ENCODE measurements at regions not wholly inside any gene's neighbourhood (a gene's known extent, or its start where the extent isn't known, plus 50 kb on each side); places are given as distances from the start of the nearest gene placed in this dataset.
"Not testable (repeated sequence)": the region's sequence is repeated elsewhere in the genome, so short reads cannot be mapped to it uniquely, and the experiment has no call there.

DNA sequence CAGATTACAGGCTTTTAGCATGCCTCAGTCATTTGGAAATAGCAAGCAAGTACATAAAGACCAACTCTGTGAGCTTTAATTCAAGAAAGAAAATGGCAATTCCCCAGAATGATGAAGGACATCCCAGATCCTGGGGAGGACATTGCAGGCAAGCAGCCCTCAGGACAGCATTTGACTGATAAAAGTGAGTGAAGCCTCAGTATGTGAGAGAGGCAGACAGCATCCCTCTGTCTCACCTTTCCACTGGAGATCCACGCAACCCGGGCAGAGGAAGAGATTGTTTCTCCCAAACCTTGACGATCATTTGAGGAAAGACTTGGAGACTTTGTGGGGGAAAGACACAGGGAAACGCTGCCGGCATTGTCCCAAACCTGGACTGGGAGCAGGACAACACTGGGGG, 128.0 kb upstream of the PABPC3 start:
- TF ChIP-seq, protein P1, sequence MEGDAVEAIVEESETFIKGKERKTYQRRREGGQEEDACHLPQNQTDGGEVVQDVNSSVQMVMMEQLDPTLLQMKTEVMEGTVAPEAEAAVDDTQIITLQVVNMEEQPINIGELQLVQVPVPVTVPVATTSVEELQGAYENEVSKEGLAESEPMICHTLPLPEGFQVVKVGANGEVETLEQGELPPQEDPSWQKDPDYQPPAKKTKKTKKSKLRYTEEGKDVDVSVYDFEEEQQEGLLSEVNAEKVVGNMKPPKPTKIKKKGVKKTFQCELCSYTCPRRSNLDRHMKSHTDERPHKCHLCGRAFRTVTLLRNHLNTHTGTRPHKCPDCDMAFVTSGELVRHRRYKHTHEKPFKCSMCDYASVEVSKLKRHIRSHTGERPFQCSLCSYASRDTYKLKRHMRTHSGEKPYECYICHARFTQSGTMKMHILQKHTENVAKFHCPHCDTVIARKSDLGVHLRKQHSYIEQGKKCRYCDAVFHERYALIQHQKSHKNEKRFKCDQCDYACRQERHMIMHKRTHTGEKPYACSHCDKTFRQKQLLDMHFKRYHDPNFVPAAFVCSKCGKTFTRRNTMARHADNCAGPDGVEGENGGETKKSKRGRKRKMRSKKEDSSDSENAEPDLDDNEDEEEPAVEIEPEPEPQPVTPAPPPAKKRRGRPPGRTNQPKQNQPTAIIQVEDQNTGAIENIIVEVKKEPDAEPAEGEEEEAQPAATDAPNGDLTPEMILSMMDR (IDR thresholded peaks at IDR 0.05): not testable (repeated sequence)
- peak in 1 of 2 donors; percentile 32 for TF ChIP-seq POLR2A (IDR thresholded peaks at IDR 0.05)
